NCI-H510A treated with DMSO at 0.1 percent for 48 hours (cell line): ENCODE measurements at regions not wholly inside any gene's neighbourhood (a gene's known extent, or its start where the extent isn't known, plus 50 kb on each side); places are given as distances from the start of the nearest gene placed in this dataset.
"Not testable (repeated sequence)": the region's sequence is repeated elsewhere in the genome, so short reads cannot be mapped to it uniquely, and the experiment has no call there.

Source experiments
- DNase-seq: peaks from one replicate; lab custom pipeline; 2025; lab: John Stamatoyannopoulos, UW

- DNase-seq = no peak
Observed at GRCh38 chr4:149870008-149870407, 54.4 kb upstream of the IQCM start.

- no peak for DNase-seq
Observed at GRCh38 chr4:149881744-149882143, 66.1 kb upstream of the IQCM start.

GRCh38 chr4:149882251-149882650 is 66.6 kb upstream of the IQCM start:
- no peak for DNase-seq

- DNase-seq = no peak
Observed at GRCh38 chr4:149884046-149884445, 68.4 kb upstream of the IQCM start.

- DNase-seq = no peak
Observed at GRCh38 chr4:149884529-149885181, 69.0 kb upstream of the IQCM start.

- no peak for DNase-seq
Observed at GRCh38 chr4:149885896-149886295, 70.3 kb upstream of the IQCM start.

- no peak for DNase-seq
Observed at GRCh38 chr4:149886786-149887490, 71.3 kb upstream of the IQCM start.

- no peak for DNase-seq
Observed at GRCh38 chr4:149889991-149890390, 74.3 kb upstream of the IQCM start.

GRCh38 chr4:149890531-149890930 is 74.9 kb upstream of the IQCM start:
- DNase-seq = no peak

GRCh38 chr4:149891426-149891825 is 75.8 kb upstream of the IQCM start:
- DNase-seq = no peak

- DNase-seq = no peak
Observed at GRCh38 chr4:149896432-149896831, 80.8 kb upstream of the IQCM start.

- peak; percentile 25 for DNase-seq
Observed at GRCh38 chr4:149897783-149898182, 82.1 kb upstream of the IQCM start.

- DNase-seq = no peak
Observed at GRCh38 chr4:149901128-149901527, 85.5 kb upstream of the IQCM start.

GRCh38 chr4:149902242-149902641 is 86.6 kb upstream of the IQCM start:
- no peak for DNase-seq

- DNase-seq = no peak
Observed at GRCh38 chr4:149910177-149910576, 94.5 kb upstream of the IQCM start.

- DNase-seq = no peak
Observed at GRCh38 chr4:149910604-149911350, 95.1 kb upstream of the IQCM start.

- no peak for DNase-seq
Observed at GRCh38 chr4:149911354-149911753, 95.7 kb upstream of the IQCM start.

- DNase-seq = no peak
Observed at GRCh38 chr4:149912000-149912399, 96.4 kb upstream of the IQCM start.

GRCh38 chr4:149914119-149915115 is 98.8 kb upstream of the IQCM start:
- peak; percentile 13 for DNase-seq

GRCh38 chr4:149915735-149916134 is 100.1 kb upstream of the IQCM start:
- not testable (repeated sequence) for DNase-seq

- no peak for DNase-seq
Observed at GRCh38 chr4:149923736-149924135, 108.1 kb upstream of the IQCM start.

GRCh38 chr4:149927514-149927913 is 111.9 kb upstream of the IQCM start:
- DNase-seq = no peak
